ENCODE measurements at regions not wholly inside any gene's neighbourhood (a gene's known extent, or its start where the extent isn't known, plus 50 kb on each side); places are given as distances from the start of the nearest gene placed in this dataset.

GRCh38 chr11:10945196-10945595, 87.3 kb upstream of the ZBED5 start:
- no peak for DNase-seq

- DNase-seq: no peak
Measured at GRCh38 chr11:10943968-10944367, 86.1 kb upstream of the ZBED5 start.

GRCh38 chr11:10942620-10943019, 84.8 kb upstream of the ZBED5 start:
- no peak for DNase-seq

GRCh38 chr11:10941871-10942270, 84.0 kb upstream of the ZBED5 start:
- DNase-seq: no peak

- DNase-seq: no peak
Measured at GRCh38 chr11:10941414-10941813, 83.6 kb upstream of the ZBED5 start.

- DNase-seq: no peak
Measured at GRCh38 chr11:10938650-10939387, 81.0 kb upstream of the ZBED5 start.

- no peak for DNase-seq
Measured at GRCh38 chr11:10938231-10938630, 80.4 kb upstream of the ZBED5 start.

GRCh38 chr11:10937385-10937771, 79.5 kb upstream of the ZBED5 start:
- DNase-seq: no peak

GRCh38 chr11:10936626-10937384, 79.0 kb upstream of the ZBED5 start:
- no peak for DNase-seq

- no peak for DNase-seq
Measured at GRCh38 chr11:10935015-10935559, 77.2 kb upstream of the ZBED5 start.

GRCh38 chr11:10934293-10934860, 76.5 kb upstream of the ZBED5 start:
- peak; percentile 33 for DNase-seq

GRCh38 chr11:10933455-10934292, 75.8 kb upstream of the ZBED5 start:
- peak; percentile 87 for DNase-seq

- no peak for DNase-seq
Measured at GRCh38 chr11:10932976-10933375, 75.1 kb upstream of the ZBED5 start.

GRCh38 chr11:10931761-10932670, 74.2 kb upstream of the ZBED5 start:
- no peak for DNase-seq

- DNase-seq: peak; percentile 62
Measured at GRCh38 chr11:10930972-10931760, 73.3 kb upstream of the ZBED5 start.

GRCh38 chr11:10930224-10930971, 72.5 kb upstream of the ZBED5 start:
- DNase-seq: no peak

GRCh38 chr11:10927538-10927937, 69.7 kb upstream of the ZBED5 start:
- DNase-seq: no peak

- DNase-seq: no peak
Measured at GRCh38 chr11:10926801-10927211, 69.0 kb upstream of the ZBED5 start.

GRCh38 chr11:10925149-10925926, 67.5 kb upstream of the ZBED5 start:
- no peak for DNase-seq

Measured in NCI-H1436 (cell line).